Fibroblast of peridontal ligament (primary cell): ENCODE measurements at regions not wholly inside any gene's neighbourhood (a gene's known extent, or its start where the extent isn't known, plus 50 kb on each side); places are given as distances from the start of the nearest gene placed in this dataset.
"Not testable (repeated sequence)": the region's sequence is repeated elsewhere in the genome, so short reads cannot be mapped to it uniquely, and the experiment has no call there.

ENCODE experiments used
- DNase-seq: peaks from one replicate; pipeline ENCODE4 v3.0.0-alpha.2; 2010; ENCODE audit errors: extremely low read depth

- DNase-seq: no peak
Observed at GRCh38 chr14:34173916-34174315, 223.0 kb upstream of the EGLN3 start.

- DNase-seq: no peak
Observed at GRCh38 chr14:34172550-34173368, 221.9 kb upstream of the EGLN3 start.

GRCh38 chr14:34172173-34172451 is 221.2 kb upstream of the EGLN3 start:
- no peak for DNase-seq

GRCh38 chr14:34171431-34172172 is 220.7 kb upstream of the EGLN3 start:
- no peak for DNase-seq

GRCh38 chr14:34170882-34171281 is 220.0 kb upstream of the EGLN3 start:
- DNase-seq: no peak

- DNase-seq: no peak
Observed at GRCh38 chr14:34169561-34169960, 218.7 kb upstream of the EGLN3 start.

- no peak for DNase-seq
Observed at GRCh38 chr14:34168656-34169055, 217.8 kb upstream of the EGLN3 start.

GRCh38 chr14:34165847-34166350 is 215.0 kb upstream of the EGLN3 start:
- DNase-seq: no peak

GRCh38 chr14:34164162-34164864 is 213.4 kb upstream of the EGLN3 start:
- no peak for DNase-seq

GRCh38 chr14:34161351-34162082 is 210.6 kb upstream of the EGLN3 start:
- DNase-seq: no peak

- no peak for DNase-seq
Observed at GRCh38 chr14:34160619-34161018, 209.7 kb upstream of the EGLN3 start.

GRCh38 chr14:34157651-34158050 is 206.8 kb upstream of the EGLN3 start:
- DNase-seq: no peak

- DNase-seq: no peak
Observed at GRCh38 chr14:34147461-34147860, 196.6 kb upstream of the EGLN3 start.

- not testable (repeated sequence) for DNase-seq
Observed at GRCh38 chr14:34140127-34140526, 189.3 kb upstream of the EGLN3 start.

GRCh38 chr14:34139160-34140121 is 188.6 kb upstream of the EGLN3 start:
- DNase-seq: peak; percentile 4

- DNase-seq: no peak
Observed at GRCh38 chr14:34138175-34138574, 187.3 kb upstream of the EGLN3 start.

- DNase-seq: no peak
Observed at GRCh38 chr14:34137001-34137745, 186.3 kb upstream of the EGLN3 start.

GRCh38 chr14:34135492-34135891 is 184.6 kb upstream of the EGLN3 start:
- DNase-seq: no peak

GRCh38 chr14:34134484-34134883 is 183.6 kb upstream of the EGLN3 start:
- DNase-seq: no peak
